Parathyroid adenoma (tissue), 2 donors: ENCODE measurements at regions not wholly inside any gene's neighbourhood (a gene's known extent, or its start where the extent isn't known, plus 50 kb on each side); places are given as distances from the start of the nearest gene placed in this dataset.

ENCODE experiments used
- H2AFZ ChIP-seq: fragments of 300-600 bp; sonication (generic); one replicate; pipeline ENCODE4 v1.7.0; 2017; ENCODE audit warnings: antibody characterized with exemption, mild to moderate bottlenecking
- H3K27ac ChIP-seq: fragments of 300-600 bp; sonication (generic); one replicate; pipeline ENCODE4 v1.7.0; 2017
- H3K27me3 ChIP-seq: fragments of 300-600 bp; sonication (generic); one replicate; pipeline ENCODE4 v1.7.0; 2017; ENCODE audit warnings: low read length; ENCODE audit not compliant: control insufficient read depth, insufficient read depth
- H3K36me3 ChIP-seq: fragments of 300-600 bp; sonication (generic); one replicate; pipeline ENCODE4 v1.7.0; 2017; ENCODE audit warnings: low read length; ENCODE audit not compliant: control insufficient read depth, insufficient read depth
- H3K4me1 ChIP-seq: fragments of 300-600 bp; sonication (generic); one replicate; pipeline ENCODE4 v1.7.0; 2017; ENCODE audit warnings: control low read depth
- H3K4me2 ChIP-seq: fragments of 300-600 bp; sonication (generic); one replicate; pipeline ENCODE4 v1.7.0; 2017; ENCODE audit warnings: low read length
- H3K4me3 ChIP-seq: fragments of 300-600 bp; sonication (generic); one replicate; pipeline ENCODE4 v1.7.0; 2017; ENCODE audit warnings: low read depth, low read length
- H3K79me2 ChIP-seq: fragments of 300-600 bp; sonication (generic); one replicate; pipeline ENCODE4 v1.7.0; 2017; ENCODE audit warnings: control low read depth
- H3K9ac ChIP-seq: fragments of 300-600 bp; sonication (generic); one replicate; pipeline ENCODE4 v1.7.0; 2017; ENCODE audit warnings: mild to moderate bottlenecking
- H3K9me3 ChIP-seq: fragments of 300-600 bp; sonication (generic); one replicate; pipeline ENCODE4 v1.7.0; 2017; ENCODE audit warnings: low read length; ENCODE audit not compliant: control insufficient read depth
- CTCF ChIP-seq: fragments of 300-600 bp; sonication (generic); IDR thresholded peaks from one replicate; pipeline ENCODE4 v1.7.0; 2017; ENCODE audit warnings: antibody characterized with exemption, mild to moderate bottlenecking
- donor health status: primary hyperparathyroidism.

- Histone ChIP-seq H3K9ac (no peak overlapping the region), H3K27ac (no peak overlapping the region), H3K9me3 (no peaks in the 10 kb centered on the region), H2AFZ (no peak overlapping the region), H3K4me1 (no peaks in the 10 kb centered on the region), H3K27me3 (no peaks in the 10 kb centered on the region), H3K4me2 (no peak overlapping the region), H3K36me3 (no peaks in the 10 kb centered on the region), H3K79me2 (no peaks in the 10 kb centered on the region), H3K4me3 (no peak overlapping the region)
- no peak for TF ChIP-seq CTCF
Observed at GRCh38 chr22:49011379-49011768, 816.3 kb downstream of the BRD1 start.

GRCh38 chr22:49010901-49011300 is 816.8 kb downstream of the BRD1 start:
- Histone ChIP-seq H3K79me2 (no peaks in the 10 kb centered on the region), H3K4me1 (no peaks in the 10 kb centered on the region), H2AFZ (no peak overlapping the region), H3K27ac (no peak overlapping the region), H3K9ac (no peak overlapping the region), H3K4me2 (no peak overlapping the region), H3K36me3 (no peaks in the 10 kb centered on the region), H3K27me3 (no peaks in the 10 kb centered on the region), H3K9me3 (no peaks in the 10 kb centered on the region), H3K4me3 (no peak overlapping the region)
- TF ChIP-seq CTCF = no peak

GRCh38 chr22:49010070-49010863 is 817.4 kb downstream of the BRD1 start:
- Histone ChIP-seq H2AFZ (no peak overlapping the region), H3K9me3 (no peaks in the 10 kb centered on the region), H3K79me2 (no peaks in the 10 kb centered on the region), H3K27me3 (no peaks in the 10 kb centered on the region), H3K36me3 (no peaks in the 10 kb centered on the region), H3K4me3 (no peak overlapping the region), H3K4me1 (no peaks in the 10 kb centered on the region), H3K4me2 (no peak overlapping the region), H3K9ac (no peak overlapping the region), H3K27ac (no peak overlapping the region)
- no peak for TF ChIP-seq CTCF

- H2AFZ ChIP-seq = no peak overlapping the region
- H3K4me2 ChIP-seq = no peak overlapping the region
- no peak overlapping the region for H3K9ac ChIP-seq
- no peak overlapping the region for H3K27ac ChIP-seq
- H3K79me2 ChIP-seq = no peaks in the 10 kb centered on the region
- H3K9me3 ChIP-seq = no peaks in the 10 kb centered on the region
- no peaks in the 10 kb centered on the region for H3K4me1 ChIP-seq
- no peaks in the 10 kb centered on the region for H3K36me3 ChIP-seq
- no peak for TF ChIP-seq CTCF
- no peak overlapping the region for H3K4me3 ChIP-seq
- no peaks in the 10 kb centered on the region for H3K27me3 ChIP-seq
Observed at GRCh38 chr22:49009359-49010063, 818.2 kb downstream of the BRD1 start.
